Astrocyte (in vitro differentiated cells and primary cell): ENCODE measurements at regions not wholly inside any gene's neighbourhood (a gene's known extent, or its start where the extent isn't known, plus 50 kb on each side); places are given as distances from the start of the nearest gene placed in this dataset.

ENCODE experiments used
- EZH2 ChIP-seq: IDR thresholded peaks from 2 replicates; pipeline ENCODE4 v1.6.1; 2012; ENCODE audit warnings: mild to moderate bottlenecking, low read length, inconsistent platforms; ENCODE audit not compliant: insufficient read depth
- TF ChIP-seq, protein P1 (sequence below): IDR thresholded peaks from 2 replicates; pipeline ENCODE4 v1.5.1; 2011; ENCODE audit warnings: low read depth, mild to moderate bottlenecking, inconsistent platforms, low read length, moderate library complexity; ENCODE audit not compliant: insufficient read depth

DNA sequence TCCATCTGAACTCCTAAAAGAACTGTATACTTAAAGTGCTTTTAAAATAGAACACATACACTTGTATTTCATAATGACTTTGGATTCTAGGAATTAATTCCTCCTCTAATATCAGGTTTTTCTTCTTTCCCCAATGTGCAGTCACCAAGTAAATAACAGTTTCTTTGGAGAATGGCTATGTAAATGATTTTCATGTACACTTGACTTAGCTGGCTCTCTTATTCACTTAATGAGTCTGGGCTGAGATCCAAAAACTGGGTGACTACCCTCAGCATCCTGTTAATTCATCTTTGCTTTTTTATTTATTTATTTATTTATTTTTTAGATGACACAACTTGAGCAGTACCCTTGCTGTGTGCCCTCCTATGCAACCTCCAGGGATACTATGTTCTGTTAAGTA lies 1003.7 kb downstream of the SLITRK1 start:
- TF ChIP-seq, protein P1, sequence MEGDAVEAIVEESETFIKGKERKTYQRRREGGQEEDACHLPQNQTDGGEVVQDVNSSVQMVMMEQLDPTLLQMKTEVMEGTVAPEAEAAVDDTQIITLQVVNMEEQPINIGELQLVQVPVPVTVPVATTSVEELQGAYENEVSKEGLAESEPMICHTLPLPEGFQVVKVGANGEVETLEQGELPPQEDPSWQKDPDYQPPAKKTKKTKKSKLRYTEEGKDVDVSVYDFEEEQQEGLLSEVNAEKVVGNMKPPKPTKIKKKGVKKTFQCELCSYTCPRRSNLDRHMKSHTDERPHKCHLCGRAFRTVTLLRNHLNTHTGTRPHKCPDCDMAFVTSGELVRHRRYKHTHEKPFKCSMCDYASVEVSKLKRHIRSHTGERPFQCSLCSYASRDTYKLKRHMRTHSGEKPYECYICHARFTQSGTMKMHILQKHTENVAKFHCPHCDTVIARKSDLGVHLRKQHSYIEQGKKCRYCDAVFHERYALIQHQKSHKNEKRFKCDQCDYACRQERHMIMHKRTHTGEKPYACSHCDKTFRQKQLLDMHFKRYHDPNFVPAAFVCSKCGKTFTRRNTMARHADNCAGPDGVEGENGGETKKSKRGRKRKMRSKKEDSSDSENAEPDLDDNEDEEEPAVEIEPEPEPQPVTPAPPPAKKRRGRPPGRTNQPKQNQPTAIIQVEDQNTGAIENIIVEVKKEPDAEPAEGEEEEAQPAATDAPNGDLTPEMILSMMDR, result no peak
- no peak for TF ChIP-seq EZH2
